GM19395 (cell line): ENCODE measurements at regions not wholly inside any gene's neighbourhood (a gene's known extent, or its start where the extent isn't known, plus 50 kb on each side); places are given as distances from the start of the nearest gene placed in this dataset.

Source experiments
- ATAC-seq: cut with Tn5 transposase; IDR thresholded peaks from one replicate; pipeline ENCODE4 v1.9.1; 2021; ENCODE audit warnings: mild to moderate bottlenecking, moderate library complexity; ENCODE audit not compliant: unreplicated experiment

DNA sequence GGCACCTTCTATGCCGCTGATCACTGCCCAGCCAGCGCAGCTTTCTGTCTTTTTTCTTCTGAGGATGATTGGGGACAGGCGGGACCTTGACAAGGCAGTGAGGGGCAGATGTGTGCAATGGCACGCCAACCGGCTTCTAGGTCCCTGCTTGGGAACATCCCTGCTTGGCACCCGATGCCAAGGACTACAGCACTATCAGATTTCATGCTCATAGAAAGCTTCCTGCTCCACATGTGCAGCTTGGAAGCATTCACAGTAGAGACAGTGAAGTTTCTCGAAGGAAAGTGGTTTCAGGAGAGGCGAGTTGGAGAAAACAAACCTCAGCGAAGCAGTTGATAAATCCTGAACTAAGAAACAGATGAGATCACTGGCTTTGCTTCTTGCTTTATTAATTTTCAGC, 267.5 kb upstream of the HABP2 start:
- ATAC-seq: no peak

DNA sequence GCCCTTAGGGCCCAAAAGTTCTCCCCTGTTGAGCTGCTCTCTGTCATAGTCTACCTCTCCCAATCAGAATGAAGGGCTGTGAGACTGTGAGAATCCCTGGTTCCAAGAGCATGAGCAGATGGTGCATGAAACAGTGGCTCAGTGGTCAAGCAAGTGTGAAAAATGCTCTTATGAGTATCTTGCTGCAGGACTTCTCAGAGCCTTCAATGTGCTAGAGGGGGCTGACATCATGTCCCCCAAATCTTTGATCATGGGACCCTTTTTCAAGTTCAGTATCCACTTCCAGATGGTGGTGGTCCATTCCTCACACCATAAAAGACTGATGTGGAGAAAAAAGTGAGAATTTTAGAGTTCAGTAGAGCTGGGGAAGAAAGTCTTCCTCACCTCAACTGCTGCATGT, 265.3 kb upstream of the HABP2 start:
- no peak for ATAC-seq

DNA sequence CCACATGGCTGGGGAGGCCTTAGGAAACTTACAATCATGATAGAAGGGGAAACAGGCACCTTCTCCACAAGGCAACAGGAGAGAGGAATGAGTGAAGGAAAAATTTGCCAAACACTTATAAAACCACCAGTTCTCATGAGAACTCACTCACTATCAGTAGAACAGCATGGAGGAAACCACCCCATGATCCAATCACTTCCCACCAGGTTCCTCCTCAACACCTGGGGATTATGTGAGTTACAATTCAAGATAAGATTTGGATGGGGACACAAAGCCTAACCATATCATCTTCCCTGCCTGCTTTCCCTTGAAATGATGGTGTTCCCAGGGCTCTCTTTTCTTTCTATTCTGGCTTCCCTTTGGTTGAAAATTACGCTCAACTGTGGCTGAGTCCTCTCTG, 262.7 kb upstream of the HABP2 start:
- no peak for ATAC-seq

DNA sequence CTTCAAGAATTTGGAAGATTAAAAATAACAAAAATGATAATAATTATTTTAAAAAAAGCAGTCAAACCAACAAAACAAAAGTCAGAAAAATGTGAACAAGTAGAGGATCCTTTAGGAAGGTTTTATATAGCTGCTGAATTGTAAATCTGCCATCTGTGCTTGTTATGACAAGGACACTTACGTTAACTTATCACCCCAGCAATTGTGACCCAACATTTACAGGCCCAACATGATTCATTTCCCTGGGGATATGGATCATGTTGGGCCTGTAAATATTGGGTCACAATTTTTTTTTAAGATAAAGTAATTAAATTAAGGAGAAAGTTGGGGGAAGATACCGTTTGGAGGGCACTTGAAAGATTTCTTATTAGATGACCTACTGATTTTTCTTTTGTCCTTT, 261.4 kb upstream of the HABP2 start:
- no peak for ATAC-seq

DNA sequence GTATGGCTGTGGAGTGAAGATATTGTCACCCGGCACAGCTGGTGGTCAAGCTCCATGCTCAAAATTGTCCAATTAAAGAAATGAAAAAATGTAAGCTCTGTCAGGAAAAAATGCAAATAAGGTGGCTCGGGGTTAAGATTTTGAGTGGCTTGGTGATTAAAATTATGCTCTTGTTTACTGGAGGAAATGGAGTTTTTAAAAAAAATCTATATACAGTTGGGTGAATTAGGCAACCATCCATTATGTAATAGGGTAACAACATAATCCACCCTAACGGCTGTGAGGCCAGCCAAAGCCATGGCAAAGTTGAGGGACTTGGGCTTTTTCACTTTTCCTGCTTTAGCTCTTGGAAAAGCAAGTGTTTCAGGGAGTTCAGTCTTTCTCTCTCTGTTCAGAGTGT, 260.8 kb upstream of the HABP2 start:
- ATAC-seq: no peak

DNA sequence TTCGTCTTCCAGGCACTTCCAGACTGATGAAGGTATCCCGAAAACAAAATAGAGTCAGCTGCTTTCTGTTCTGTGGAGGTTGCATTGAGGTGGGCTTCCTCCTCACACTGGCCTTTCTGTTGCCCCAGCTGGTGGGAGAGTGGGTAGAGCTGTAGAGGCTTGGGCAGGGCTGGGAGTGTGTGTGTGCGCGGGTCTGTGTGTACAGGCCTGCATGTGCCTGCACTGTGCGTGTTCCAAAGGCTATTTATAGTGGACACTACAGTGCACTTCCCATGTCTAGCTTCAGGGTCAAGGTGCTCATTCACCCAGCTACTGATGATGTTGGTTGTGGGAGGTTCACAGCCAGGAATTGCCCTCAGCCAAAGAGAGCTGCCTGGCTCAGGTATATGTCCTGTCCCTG, 260.1 kb upstream of the HABP2 start:
- no peak for ATAC-seq

DNA sequence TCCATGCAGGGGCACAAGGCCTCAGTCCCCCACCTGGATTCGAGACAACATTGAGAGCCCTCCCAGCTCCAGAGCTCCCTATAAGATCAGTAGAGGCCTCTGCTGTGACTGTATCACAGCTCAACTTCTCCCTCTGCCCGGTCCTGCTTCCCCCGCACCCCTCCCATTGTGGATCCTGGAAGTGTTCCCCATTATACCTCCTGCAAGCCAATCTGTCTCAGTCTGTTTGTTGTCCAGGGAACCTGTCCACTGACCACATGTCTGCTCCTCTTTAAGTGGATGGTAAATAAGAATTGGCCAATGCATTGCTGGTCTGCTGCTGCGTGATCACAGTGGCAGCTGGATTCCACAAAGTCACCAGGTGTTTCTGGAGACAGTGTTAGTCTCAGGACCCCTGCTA, 259.7 kb upstream of the HABP2 start:
- ATAC-seq: no peak

DNA sequence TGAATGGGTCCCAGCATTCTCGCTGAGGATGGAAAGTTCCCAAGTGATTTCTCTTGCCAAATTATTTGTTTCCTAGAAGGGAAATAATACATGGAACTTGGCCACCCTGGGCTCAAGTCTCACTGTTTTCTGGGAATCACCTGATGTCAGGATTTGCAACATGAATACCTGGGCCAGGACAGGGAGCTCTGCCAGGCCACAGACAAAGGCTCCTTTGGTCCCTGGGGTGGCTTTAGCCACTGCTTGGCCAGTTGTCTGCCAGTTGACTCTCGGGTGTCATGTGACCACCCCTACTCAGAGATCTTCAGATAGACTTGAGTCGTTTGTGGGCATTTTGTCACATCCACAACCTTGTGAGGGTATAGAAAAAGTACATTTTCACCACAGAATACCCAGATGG, 258.0 kb upstream of the HABP2 start:
- no peak for ATAC-seq

DNA sequence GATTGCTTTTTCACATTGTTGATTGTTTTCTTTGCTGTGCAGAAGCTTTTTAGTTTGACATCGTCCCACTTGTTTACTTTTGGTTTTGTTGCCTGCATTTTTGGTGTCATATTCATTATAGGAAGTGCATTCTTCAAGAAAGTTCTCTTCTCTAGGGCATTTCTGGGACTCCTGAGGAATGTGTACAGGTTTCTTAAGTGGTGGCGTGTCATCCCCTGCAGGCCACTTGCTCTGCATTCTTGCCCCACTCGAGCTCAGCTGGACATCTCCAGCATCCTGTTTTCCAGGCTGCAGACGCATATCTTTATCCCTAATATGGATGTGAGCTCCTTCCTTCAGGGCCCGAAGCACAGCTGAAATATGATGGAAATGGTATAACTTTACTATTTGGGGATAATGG, 255.6 kb upstream of the HABP2 start:
- ATAC-seq: no peak

DNA sequence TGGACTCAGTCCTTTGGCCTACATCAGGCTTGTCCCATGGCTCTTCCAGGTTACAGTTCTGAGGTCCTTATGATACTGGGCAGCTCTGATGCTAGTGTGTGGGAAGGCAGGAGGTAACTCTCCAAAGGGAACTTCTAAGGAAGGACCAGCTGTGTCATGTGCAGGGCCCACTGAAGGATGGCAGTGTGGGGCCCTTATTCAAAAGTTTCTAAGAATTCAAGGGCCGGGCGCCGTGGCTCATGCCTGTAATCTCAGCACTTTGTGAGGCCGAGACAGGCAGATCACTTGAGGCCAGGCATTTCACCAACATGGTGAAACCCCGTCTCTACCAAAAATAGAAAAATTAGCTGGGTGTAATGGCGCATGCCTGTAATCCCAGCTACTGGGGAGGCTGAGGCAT, 254.2 kb upstream of the HABP2 start:
- ATAC-seq: no peak

DNA sequence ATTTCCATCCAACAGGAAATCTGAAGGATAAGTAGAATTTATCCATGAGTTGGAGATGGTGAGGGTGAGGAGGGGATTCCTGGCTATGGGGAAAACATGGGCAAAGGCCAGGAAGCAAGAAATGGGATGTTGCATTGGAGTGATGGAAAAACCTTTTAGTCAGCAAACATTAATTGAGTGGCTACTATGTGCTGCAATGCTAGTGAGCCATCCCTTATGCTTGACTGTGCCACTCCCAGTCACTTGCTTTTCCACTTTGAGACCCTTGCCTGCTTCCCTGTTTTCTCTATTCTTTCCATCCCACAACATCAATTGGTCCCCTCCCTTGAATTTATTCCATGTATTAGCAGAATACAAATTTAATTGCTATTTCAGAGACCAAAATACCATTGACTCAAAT, 252.7 kb upstream of the HABP2 start:
- no peak for ATAC-seq

DNA sequence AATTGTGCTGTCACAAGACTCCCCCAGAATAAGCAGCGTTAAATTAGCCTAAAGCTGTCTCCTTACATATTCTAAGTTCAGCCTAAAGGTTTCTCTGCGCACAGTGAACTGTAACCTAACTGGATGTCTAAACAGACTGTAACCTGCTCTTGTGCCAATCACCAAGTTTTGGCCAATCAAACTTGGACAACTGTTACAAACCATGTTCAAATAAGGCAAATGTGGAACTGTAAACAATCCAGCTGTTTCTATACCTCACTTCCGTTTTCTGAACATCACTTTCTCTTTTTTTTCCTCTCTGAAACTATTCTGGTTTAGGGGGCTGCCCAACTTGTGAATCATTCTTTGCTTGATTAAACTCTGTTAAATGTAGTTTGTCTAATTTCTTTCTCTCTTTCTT, 252.2 kb upstream of the HABP2 start:
- peak; percentile 72 for ATAC-seq

DNA sequence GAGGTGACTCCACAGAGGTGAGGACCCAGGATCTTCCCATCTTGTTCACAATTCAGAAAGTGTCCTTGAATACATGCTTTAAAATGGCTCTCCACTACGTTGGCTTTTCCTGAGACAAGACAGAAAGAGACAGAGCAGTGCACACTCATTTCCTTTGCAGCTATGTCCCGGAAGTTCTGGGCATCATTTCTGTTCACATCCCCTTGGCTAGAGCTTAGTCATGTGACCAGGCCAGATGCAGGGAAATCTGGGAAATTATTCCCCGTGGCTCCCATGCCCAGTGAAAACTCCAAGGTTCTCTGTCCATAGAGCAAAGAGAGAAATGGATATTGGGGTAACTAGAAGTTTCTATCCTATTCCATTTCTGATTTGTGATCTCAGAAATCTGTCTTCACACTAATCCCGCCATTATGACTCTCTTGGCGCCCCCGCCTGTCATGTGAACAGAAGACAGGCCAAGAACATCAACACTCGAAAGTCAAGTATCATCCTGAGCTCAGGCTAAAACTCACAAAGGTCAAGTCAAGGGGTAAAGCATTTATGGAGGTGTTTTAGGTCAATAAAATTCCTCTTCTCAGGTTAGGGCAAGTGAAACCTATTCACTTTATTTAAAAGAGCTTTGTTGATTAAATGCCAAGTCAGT, 251.4 kb upstream of the HABP2 start:
- no peak for ATAC-seq

DNA sequence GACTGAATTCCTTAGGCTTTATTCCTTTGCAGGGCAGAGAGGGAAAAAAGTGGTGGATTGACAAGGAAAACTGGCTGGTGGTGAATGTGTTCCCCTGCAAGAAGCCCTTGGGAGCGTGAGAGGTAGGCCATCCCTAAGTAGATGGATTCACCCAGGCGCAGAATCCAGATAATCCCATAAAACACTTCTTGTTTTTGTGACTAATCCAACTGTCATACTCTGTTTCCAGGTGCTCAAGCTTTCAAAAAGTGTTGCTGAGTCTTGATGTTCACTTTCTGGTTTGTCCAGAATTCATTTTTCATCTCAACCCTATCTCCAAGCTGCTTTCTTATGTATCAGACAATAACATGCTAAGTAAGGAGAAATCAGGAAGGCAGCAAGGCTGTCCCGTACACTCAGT, 250.8 kb upstream of the HABP2 start:
- no peak for ATAC-seq

DNA sequence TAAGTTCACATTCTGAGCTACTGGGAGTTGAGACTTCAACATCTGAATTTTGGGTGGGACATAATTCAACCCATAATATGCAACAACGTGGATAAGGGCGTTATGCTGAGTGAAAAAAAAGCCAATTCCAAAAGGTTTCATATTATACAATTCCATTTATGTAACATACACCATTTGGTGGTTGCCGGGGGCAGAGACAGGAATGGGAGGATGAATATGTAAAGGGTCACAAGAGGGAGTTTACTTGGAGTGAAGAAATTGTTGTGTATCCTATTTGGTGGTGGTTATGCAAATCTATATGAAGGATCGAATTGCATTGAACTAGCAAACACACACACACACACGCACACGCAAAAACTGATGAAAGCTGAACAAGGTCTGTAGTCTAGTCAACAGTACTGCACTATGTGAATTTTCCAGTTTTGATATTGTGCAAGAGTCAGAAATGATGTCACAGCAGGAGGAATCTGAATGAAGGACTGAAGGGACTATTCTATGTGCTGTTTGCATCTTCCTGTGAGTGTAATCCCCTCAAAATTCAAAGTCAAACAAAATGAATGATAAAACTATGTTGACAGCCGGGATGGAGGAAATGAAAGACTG, 249.2 kb upstream of the HABP2 start:
- ATAC-seq: no peak

DNA sequence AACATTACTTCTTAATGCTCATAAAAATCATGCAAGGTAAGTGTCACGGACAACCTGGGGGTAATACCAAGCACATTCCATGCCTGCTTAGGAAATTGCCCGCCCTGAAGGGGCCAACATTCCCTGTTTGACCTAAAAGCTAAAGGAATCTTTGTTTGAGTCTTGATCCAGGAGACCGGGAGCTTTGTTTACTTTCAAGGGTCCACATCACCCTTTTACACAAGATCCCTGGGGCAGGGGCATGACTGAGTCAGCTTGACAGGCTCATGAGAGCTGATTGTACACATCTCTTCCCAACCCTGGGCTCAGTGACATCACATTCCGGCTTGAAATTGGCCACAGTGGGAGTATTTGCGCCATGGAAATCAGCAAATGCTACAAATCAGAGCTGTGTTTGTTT, 248.1 kb upstream of the HABP2 start:
- ATAC-seq: no peak

DNA sequence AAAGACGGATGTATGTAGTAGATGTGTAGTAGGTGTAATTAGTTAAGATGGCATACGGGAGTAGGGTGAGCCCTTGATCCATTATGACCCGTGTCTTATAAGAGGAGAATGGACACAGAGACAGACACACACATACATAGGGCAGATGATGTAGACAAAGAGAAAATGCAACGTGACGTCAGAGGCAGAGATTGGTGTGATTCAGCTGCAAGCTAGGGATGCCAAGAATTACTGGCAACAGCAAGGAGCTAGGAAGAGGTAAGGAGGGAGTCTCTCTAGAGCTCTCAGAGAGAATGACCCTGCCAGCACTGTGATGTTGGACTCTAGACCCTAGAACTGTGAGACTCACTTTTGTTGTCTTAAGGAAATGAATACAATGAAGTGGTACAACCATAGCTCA, 247.0 kb upstream of the HABP2 start:
- no peak for ATAC-seq

DNA sequence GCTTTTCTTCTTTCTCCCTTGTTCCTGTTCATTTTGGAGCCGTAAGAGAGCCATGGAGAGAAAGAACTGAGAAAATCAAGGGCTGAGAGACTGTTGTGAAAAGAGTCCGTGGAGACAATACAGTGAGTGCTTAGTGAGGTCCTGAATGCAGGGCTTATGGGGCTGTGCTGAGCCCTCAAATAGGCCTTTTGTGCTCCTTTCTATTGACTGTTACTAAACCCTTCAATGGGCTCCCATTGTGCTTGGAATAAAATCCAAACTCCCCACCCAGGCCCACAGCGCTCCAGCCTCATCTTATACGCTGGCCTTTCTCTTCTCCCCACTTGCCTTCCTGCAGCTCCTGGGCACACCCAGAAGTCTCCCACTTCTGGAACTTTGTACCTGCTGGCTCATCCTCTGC, 243.1 kb upstream of the HABP2 start:
- ATAC-seq: no peak

DNA sequence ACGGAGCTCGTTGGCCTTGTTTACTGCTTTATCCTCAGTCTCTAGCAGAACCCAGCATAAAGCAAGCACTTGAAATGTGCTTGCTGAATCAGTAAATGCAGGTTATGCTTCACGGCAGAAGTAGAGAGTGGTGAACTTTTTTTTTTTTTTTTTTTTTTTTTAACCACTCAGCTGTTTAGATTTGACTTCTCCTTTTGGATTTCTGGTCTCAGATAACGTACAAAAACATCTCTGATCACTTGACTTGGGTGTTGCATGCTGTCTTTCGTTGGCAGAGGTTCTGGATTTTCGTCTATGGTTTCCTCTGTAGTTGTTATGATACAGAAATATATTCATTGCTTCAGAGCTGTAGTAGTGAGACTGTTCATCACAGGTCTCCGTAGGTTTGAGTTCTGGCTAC, 242.5 kb upstream of the HABP2 start:
- no peak for ATAC-seq

DNA sequence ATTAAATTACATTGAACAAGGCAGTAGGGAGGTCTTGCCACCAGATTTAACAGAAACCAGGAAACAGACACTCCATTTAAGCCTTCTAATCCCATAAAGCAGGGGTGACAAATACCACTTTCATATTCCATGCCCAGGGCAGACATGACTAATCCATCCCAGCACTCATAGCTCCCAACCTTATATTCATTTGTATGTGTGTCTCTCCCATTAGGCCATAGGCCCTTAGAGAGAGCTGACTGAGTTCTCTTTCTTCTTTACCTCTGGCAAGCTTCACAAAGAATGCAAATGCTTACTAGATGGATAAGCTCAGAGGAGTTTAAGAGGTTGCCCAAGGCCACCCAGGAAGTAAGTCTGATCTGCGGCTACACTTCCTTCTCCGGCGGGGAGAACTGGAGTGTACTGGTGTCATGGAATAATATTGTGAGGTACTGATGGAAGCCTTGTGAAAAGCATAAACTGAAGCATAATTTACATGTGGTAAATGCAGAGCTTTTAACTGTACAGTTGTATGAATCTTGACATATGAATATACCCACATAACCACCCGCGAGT, 239.7 kb upstream of the HABP2 start:
- ATAC-seq: no peak

DNA sequence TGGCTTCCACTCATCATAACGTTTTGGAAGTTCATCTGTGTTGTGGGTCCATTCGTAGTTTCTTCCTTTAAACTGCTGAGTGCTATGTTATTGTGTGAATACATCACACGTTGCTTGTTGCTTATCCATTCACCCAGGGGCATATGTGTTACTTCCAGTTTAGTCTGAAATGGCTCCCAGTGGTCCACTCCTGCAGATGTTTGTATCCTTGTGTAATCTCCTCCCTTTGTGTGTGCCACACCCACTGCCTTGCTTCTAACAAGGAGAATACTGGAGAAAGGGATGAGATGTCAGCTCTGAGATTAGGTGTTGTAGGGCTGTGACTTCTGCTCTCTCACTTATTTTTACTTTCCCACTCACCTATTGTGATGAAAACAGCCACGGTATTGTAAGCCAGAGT, 239.1 kb upstream of the HABP2 start:
- ATAC-seq: no peak

DNA sequence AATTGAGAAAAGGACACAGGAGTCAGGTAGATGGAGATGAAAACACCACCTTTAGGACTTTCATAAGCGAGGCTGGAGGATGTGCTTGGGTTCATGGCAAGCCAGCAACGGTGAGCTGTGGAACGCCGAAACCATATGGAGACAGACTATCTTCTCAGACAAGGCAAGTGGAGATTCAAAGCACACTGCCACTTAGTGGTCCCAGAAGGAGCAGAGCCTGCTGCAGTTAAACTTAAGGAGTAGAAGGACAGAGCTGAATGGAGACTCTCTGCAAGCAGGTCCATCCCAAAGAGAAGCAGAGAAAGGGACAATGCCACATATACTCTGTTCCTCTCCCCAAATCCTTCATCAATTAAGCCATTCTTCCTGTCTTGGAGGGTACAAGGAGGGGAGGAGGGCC, 236.3 kb upstream of the HABP2 start:
- no peak for ATAC-seq

DNA sequence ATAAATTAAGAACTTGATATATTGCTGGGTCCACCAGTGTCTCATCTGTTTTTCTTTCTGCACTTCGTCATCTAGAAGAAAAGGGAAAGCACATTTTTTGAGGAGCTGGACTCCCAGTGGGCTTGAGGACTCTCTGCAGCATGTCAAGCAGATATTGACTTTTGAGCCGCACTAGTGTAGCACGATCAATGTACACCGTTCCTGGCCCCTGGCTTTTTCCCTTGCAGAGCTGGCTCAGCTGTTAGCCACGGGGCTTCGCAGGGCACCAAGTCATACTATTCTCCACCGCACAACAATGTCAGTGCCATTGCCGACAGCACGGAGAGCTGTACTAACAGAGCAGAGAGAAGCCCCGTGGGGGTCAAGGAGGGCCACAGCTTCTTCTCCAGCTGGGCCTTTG, 235.4 kb upstream of the HABP2 start:
- ATAC-seq: no peak
